ENCODE measurements at regions not wholly inside any gene's neighbourhood (a gene's known extent, or its start where the extent isn't known, plus 50 kb on each side); places are given as distances from the start of the nearest gene placed in this dataset.

- Mint-ChIP-seq H3K27me3 (no peaks in the 10 kb centered on the region), H3K4me1 (no peaks in the 10 kb centered on the region), H3K27ac (no peak overlapping the region), H3K4me3 (no peak overlapping the region), H3K9me3 (no peaks in the 10 kb centered on the region), H3K36me3 (no peaks in the 10 kb centered on the region)
- no peak for ATAC-seq
Observed at GRCh38 chr4:189033801-189034347, 894.6 kb downstream of the TRIML1 start.

- H3K27ac Mint-ChIP-seq, result no peak overlapping the region
- H3K9me3 Mint-ChIP-seq, result peaks cover 1% of the 10 kb centered on the region
- ATAC-seq, result no peak
- H3K4me1 Mint-ChIP-seq, result no peaks in the 10 kb centered on the region
- H3K27me3 Mint-ChIP-seq, result no peaks in the 10 kb centered on the region
- no peak overlapping the region for H3K4me3 Mint-ChIP-seq
- no peaks in the 10 kb centered on the region for H3K36me3 Mint-ChIP-seq
Observed at GRCh38 chr4:189035091-189035490, 895.9 kb downstream of the TRIML1 start.

- Mint-ChIP-seq H3K9me3 (peaks cover 2% of the 10 kb centered on the region), H3K27me3 (no peaks in the 10 kb centered on the region), H3K4me1 (no peaks in the 10 kb centered on the region), H3K4me3 (no peak overlapping the region), H3K27ac (no peak overlapping the region), H3K36me3 (no peaks in the 10 kb centered on the region)
- no peak for ATAC-seq
Observed at GRCh38 chr4:189035654-189036053, 896.4 kb downstream of the TRIML1 start.

GRCh38 chr4:189036906-189037305 is 897.7 kb downstream of the TRIML1 start:
- Mint-ChIP-seq H3K4me1 (no peaks in the 10 kb centered on the region), H3K27me3 (no peaks in the 10 kb centered on the region), H3K9me3 (peaks cover 2% of the 10 kb centered on the region), H3K27ac (no peak overlapping the region), H3K36me3 (no peaks in the 10 kb centered on the region), H3K4me3 (no peak overlapping the region)
- no peak for ATAC-seq

- H3K4me1 Mint-ChIP-seq, result no peaks in the 10 kb centered on the region
- H3K4me3 Mint-ChIP-seq, result no peak overlapping the region
- ATAC-seq, result no peak
- H3K27ac Mint-ChIP-seq, result no peak overlapping the region
- no peaks in the 10 kb centered on the region for H3K27me3 Mint-ChIP-seq
- H3K9me3 Mint-ChIP-seq, result no peaks in the 10 kb centered on the region
- H3K36me3 Mint-ChIP-seq, result no peaks in the 10 kb centered on the region
Observed at GRCh38 chr4:189046642-189047041, 894.0 kb upstream of the FRG1 start.

- no peak for ATAC-seq
- no peaks in the 10 kb centered on the region for H3K27me3 Mint-ChIP-seq
- H3K36me3 Mint-ChIP-seq, result no peaks in the 10 kb centered on the region
- H3K4me1 Mint-ChIP-seq, result no peaks in the 10 kb centered on the region
- no peaks in the 10 kb centered on the region for H3K9me3 Mint-ChIP-seq
- H3K27ac Mint-ChIP-seq, result no peak overlapping the region
- H3K4me3 Mint-ChIP-seq, result no peak overlapping the region
Observed at GRCh38 chr4:189048119-189048518, 892.6 kb upstream of the FRG1 start.

GRCh38 chr4:189049682-189050081 is 891.0 kb upstream of the FRG1 start:
- H3K27me3 Mint-ChIP-seq, result no peaks in the 10 kb centered on the region
- H3K4me1 Mint-ChIP-seq, result no peaks in the 10 kb centered on the region
- no peak for ATAC-seq
- H3K9me3 Mint-ChIP-seq, result no peaks in the 10 kb centered on the region
- H3K36me3 Mint-ChIP-seq, result no peaks in the 10 kb centered on the region
- H3K27ac Mint-ChIP-seq, result no peak overlapping the region
- no peak overlapping the region for H3K4me3 Mint-ChIP-seq

GRCh38 chr4:189050643-189051042 is 890.0 kb upstream of the FRG1 start:
- no peaks in the 10 kb centered on the region for H3K9me3 Mint-ChIP-seq
- no peaks in the 10 kb centered on the region for H3K36me3 Mint-ChIP-seq
- no peak for ATAC-seq
- no peaks in the 10 kb centered on the region for H3K27me3 Mint-ChIP-seq
- no peaks in the 10 kb centered on the region for H3K4me1 Mint-ChIP-seq
- no peak overlapping the region for H3K4me3 Mint-ChIP-seq
- H3K27ac Mint-ChIP-seq, result no peak overlapping the region

- H3K36me3 Mint-ChIP-seq, result no peaks in the 10 kb centered on the region
- H3K27ac Mint-ChIP-seq, result no peak overlapping the region
- no peak overlapping the region for H3K4me3 Mint-ChIP-seq
- ATAC-seq, result no peak
- H3K27me3 Mint-ChIP-seq, result no peaks in the 10 kb centered on the region
- H3K4me1 Mint-ChIP-seq, result no peaks in the 10 kb centered on the region
- no peaks in the 10 kb centered on the region for H3K9me3 Mint-ChIP-seq
Observed at GRCh38 chr4:189053621-189054020, 887.1 kb upstream of the FRG1 start.

- H3K9me3 Mint-ChIP-seq, result peaks cover 14% of the 10 kb centered on the region
- no peak overlapping the region for H3K4me3 Mint-ChIP-seq
- ATAC-seq, result no peak
- H3K27me3 Mint-ChIP-seq, result no peaks in the 10 kb centered on the region
- H3K4me1 Mint-ChIP-seq, result no peaks in the 10 kb centered on the region
- H3K27ac Mint-ChIP-seq, result no peak overlapping the region
- H3K36me3 Mint-ChIP-seq, result no peaks in the 10 kb centered on the region
Observed at GRCh38 chr4:189060104-189060503, 880.6 kb upstream of the FRG1 start.

GRCh38 chr4:189062047-189062820 is 878.4 kb upstream of the FRG1 start:
- ATAC-seq, result no peak
- no peaks in the 10 kb centered on the region for H3K36me3 Mint-ChIP-seq
- H3K27ac Mint-ChIP-seq, result no peak overlapping the region
- no peaks in the 10 kb centered on the region for H3K4me1 Mint-ChIP-seq
- no peaks in the 10 kb centered on the region for H3K27me3 Mint-ChIP-seq
- no peak overlapping the region for H3K4me3 Mint-ChIP-seq
- peaks cover 18% of the 10 kb centered on the region for H3K9me3 Mint-ChIP-seq

- H3K4me3 Mint-ChIP-seq, result no peak overlapping the region
- H3K36me3 Mint-ChIP-seq, result no peaks in the 10 kb centered on the region
- H3K9me3 Mint-ChIP-seq, result peaks cover 10% of the 10 kb centered on the region
- H3K27ac Mint-ChIP-seq, result no peak overlapping the region
- no peaks in the 10 kb centered on the region for H3K27me3 Mint-ChIP-seq
- ATAC-seq, result no peak
- no peaks in the 10 kb centered on the region for H3K4me1 Mint-ChIP-seq
Observed at GRCh38 chr4:189069772-189070171, 870.9 kb upstream of the FRG1 start.

GRCh38 chr4:189071241-189071640 is 869.4 kb upstream of the FRG1 start:
- ATAC-seq, result no peak
- H3K9me3 Mint-ChIP-seq, result peaks cover 10% of the 10 kb centered on the region
- no peaks in the 10 kb centered on the region for H3K27me3 Mint-ChIP-seq
- H3K27ac Mint-ChIP-seq, result no peak overlapping the region
- no peaks in the 10 kb centered on the region for H3K4me1 Mint-ChIP-seq
- no peaks in the 10 kb centered on the region for H3K36me3 Mint-ChIP-seq
- no peak overlapping the region for H3K4me3 Mint-ChIP-seq

GRCh38 chr4:189073739-189074138 is 866.9 kb upstream of the FRG1 start:
- H3K27me3 Mint-ChIP-seq, result no peaks in the 10 kb centered on the region
- no peaks in the 10 kb centered on the region for H3K36me3 Mint-ChIP-seq
- H3K4me3 Mint-ChIP-seq, result no peak overlapping the region
- H3K27ac Mint-ChIP-seq, result no peak overlapping the region
- no peak for ATAC-seq
- H3K9me3 Mint-ChIP-seq, result peaks cover 8% of the 10 kb centered on the region
- no peaks in the 10 kb centered on the region for H3K4me1 Mint-ChIP-seq

GRCh38 chr4:189081826-189082225 is 858.8 kb upstream of the FRG1 start:
- no peak for ATAC-seq
- H3K27ac Mint-ChIP-seq, result no peak overlapping the region
- no peaks in the 10 kb centered on the region for H3K4me1 Mint-ChIP-seq
- H3K9me3 Mint-ChIP-seq, result peaks cover 2% of the 10 kb centered on the region
- no peaks in the 10 kb centered on the region for H3K36me3 Mint-ChIP-seq
- H3K4me3 Mint-ChIP-seq, result no peak overlapping the region
- no peaks in the 10 kb centered on the region for H3K27me3 Mint-ChIP-seq

GRCh38 chr4:189083769-189084168 is 856.9 kb upstream of the FRG1 start:
- ATAC-seq, result no peak
- Mint-ChIP-seq H3K4me1 (no peaks in the 10 kb centered on the region), H3K27ac (no peak overlapping the region), H3K27me3 (no peaks in the 10 kb centered on the region), H3K9me3 (no peaks in the 10 kb centered on the region), H3K4me3 (no peak overlapping the region), H3K36me3 (no peaks in the 10 kb centered on the region)
